Activated CD8-positive, alpha-beta T cell treated with anti-CD3 and anti-CD28 coated beads for 36 hours (primary cell): ENCODE measurements at regions not wholly inside any gene's neighbourhood (a gene's known extent, or its start where the extent isn't known, plus 50 kb on each side); places are given as distances from the start of the nearest gene placed in this dataset.
"Not testable (repeated sequence)": the region's sequence is repeated elsewhere in the genome, so short reads cannot be mapped to it uniquely, and the experiment has no call there.

ENCODE experiments used
- ATAC-seq: fragments of 200-7000 bp; cut with Tn5 transposase; one replicate; pipeline ENCODE4 v1.10.0; 2021; ENCODE audit warnings: mild to moderate bottlenecking, moderate library complexity
- CTCF ChIA-PET: fragments of 350-600 bp; sonication (Branson Sonifier 250); formaldehyde crosslinking; loops from one replicate; lab custom pipeline; 2021; ENCODE audit warnings: antibody characterized with exemption; lab: Charles Lee
- POLR2A ChIA-PET: fragments of 350-600 bp; sonication (Branson Sonifier 250); formaldehyde crosslinking; loops from one replicate; lab custom pipeline; 2021; ENCODE audit warnings: antibody characterized with exemption; lab: Charles Lee
- DNase-seq: peaks from one replicate; pipeline ENCODE4 v3.0.0-alpha.2; 2020
- H3K27ac Mint-ChIP-seq: one replicate; pipeline ENCODE4 v1.8.0; 2021; ENCODE audit warnings: mild to moderate bottlenecking, mixed read lengths
- H3K27me3 Mint-ChIP-seq: one replicate; pipeline ENCODE4 v1.8.0; 2021; ENCODE audit warnings: mixed read lengths
- H3K36me3 Mint-ChIP-seq: one replicate; pipeline ENCODE4 v1.8.0; 2021; ENCODE audit warnings: low read depth, mixed read lengths
- H3K4me1 Mint-ChIP-seq: one replicate; pipeline ENCODE4 v1.8.0; 2021; ENCODE audit warnings: low read depth, mixed read lengths
- H3K4me3 Mint-ChIP-seq: one replicate; pipeline ENCODE4 v1.8.0; 2021; ENCODE audit warnings: mild to moderate bottlenecking, moderate library complexity, mixed read lengths
- H3K9me3 Mint-ChIP-seq: one replicate; pipeline ENCODE4 v1.8.0; 2021; ENCODE audit warnings: mixed read lengths
- intact Hi-C: fragments of 100-400 bp; cut with micrococcal nuclease; formaldehyde crosslinking; loops from one replicate; pipeline ENCODE4 v1.10.0; 2022
- TF ChIP-seq, protein P1 (sequence below): fragments of 200-600 bp; IDR thresholded peaks from one replicate; pipeline ENCODE4 v1.8.0; 2022; ENCODE audit warnings: antibody characterized with exemption, mild to moderate bottlenecking

GRCh38 chr10:42149027-42149700 lies 489.2 kb downstream of the ZNF33B start:
- CTCF ChIA-PET = no interaction called here
- DNase-seq (no peak), ATAC-seq (no peak)
- Mint-ChIP-seq H3K36me3 (peaks cover 3% of the 10 kb centered on the region), H3K9me3 (peaks cover 18% of the 10 kb centered on the region), H3K27me3 (peaks cover 2% of the 10 kb centered on the region), H3K4me1 (no peaks in the 10 kb centered on the region), H3K4me3 (no peak overlapping the region), H3K27ac (no peak overlapping the region)
- TF ChIP-seq, protein P1, sequence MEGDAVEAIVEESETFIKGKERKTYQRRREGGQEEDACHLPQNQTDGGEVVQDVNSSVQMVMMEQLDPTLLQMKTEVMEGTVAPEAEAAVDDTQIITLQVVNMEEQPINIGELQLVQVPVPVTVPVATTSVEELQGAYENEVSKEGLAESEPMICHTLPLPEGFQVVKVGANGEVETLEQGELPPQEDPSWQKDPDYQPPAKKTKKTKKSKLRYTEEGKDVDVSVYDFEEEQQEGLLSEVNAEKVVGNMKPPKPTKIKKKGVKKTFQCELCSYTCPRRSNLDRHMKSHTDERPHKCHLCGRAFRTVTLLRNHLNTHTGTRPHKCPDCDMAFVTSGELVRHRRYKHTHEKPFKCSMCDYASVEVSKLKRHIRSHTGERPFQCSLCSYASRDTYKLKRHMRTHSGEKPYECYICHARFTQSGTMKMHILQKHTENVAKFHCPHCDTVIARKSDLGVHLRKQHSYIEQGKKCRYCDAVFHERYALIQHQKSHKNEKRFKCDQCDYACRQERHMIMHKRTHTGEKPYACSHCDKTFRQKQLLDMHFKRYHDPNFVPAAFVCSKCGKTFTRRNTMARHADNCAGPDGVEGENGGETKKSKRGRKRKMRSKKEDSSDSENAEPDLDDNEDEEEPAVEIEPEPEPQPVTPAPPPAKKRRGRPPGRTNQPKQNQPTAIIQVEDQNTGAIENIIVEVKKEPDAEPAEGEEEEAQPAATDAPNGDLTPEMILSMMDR = no peak
- intact Hi-C loops = no loop called here
- POLR2A ChIA-PET = no interaction called here

DNA sequence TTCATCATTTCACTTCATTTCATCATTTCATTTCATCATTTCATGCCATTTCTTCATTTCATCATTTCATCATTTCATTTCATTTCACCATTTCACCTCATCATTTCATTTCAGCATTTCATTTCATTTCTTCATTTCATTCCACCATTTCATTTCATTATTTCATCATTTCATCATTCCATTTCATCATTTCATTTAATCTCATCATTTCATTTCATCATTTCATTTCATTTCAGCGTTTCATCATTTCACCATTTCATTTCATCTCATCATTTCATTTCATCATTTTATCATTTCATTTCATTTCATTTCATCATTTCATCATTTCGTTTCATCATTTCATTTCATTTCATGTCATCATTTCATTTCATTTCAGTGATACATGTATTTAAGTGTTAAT lies 492.2 kb downstream of the ZNF33B start:
- H3K36me3 Mint-ChIP-seq, H3K4me3 Mint-ChIP-seq, CTCF ChIA-PET, POLR2A ChIA-PET, ATAC-seq, intact Hi-C loops, H3K27me3 Mint-ChIP-seq, H3K27ac Mint-ChIP-seq, DNase-seq, H3K4me1 Mint-ChIP-seq: not testable (repeated sequence)
- H3K9me3 Mint-ChIP-seq = peaks cover 27% of the 10 kb centered on the region

GRCh38 chr10:42138023-42138422 lies 500.3 kb downstream of the ZNF33B start:
- POLR2A ChIA-PET, intact Hi-C loops, H3K4me1 Mint-ChIP-seq, H3K36me3 Mint-ChIP-seq, ATAC-seq, H3K4me3 Mint-ChIP-seq, H3K27me3 Mint-ChIP-seq, H3K27ac Mint-ChIP-seq, DNase-seq, CTCF ChIA-PET: not testable (repeated sequence)
- peaks cover 20% of the 10 kb centered on the region for H3K9me3 Mint-ChIP-seq

DNA sequence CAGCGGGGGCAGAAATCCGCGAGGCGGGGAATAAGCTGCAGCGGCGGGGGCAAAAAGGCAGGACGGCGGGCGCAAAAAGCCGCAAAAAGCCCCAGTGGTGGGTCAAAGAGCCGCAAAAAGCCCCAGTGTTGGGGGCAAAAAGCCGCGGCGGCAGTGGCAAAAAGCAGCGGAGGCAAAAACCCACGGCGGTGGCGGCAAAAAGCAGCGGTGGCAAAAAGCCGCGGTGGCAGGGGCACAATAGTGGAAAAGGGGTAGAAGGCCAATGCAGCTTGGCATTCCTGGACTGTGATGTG lies 525.3 kb downstream of the ZNF33B start:
- TF ChIP-seq, protein P1 = no peak
- Mint-ChIP-seq H3K9me3 (peaks cover 7% of the 10 kb centered on the region), H3K4me1 (no peaks in the 10 kb centered on the region), H3K4me3 (no peak overlapping the region), H3K36me3 (peaks cover 2% of the 10 kb centered on the region), H3K27ac (no peak overlapping the region), H3K27me3 (no peaks in the 10 kb centered on the region)
- ChIA-PET CTCF (no interaction called here), POLR2A (no interaction called here)
- DNase-seq (no peak), ATAC-seq (no peak)
- intact Hi-C loops = no loop called here

- intact Hi-C loops = no loop called here
- CTCF ChIA-PET = no interaction called here
- POLR2A ChIA-PET = no interaction called here
- Mint-ChIP-seq H3K36me3 (peaks cover 2% of the 10 kb centered on the region), H3K4me3 (no peak overlapping the region), H3K4me1 (no peaks in the 10 kb centered on the region), H3K9me3 (peaks cover 7% of the 10 kb centered on the region), H3K27ac (no peak overlapping the region), H3K27me3 (no peaks in the 10 kb centered on the region)
- ATAC-seq (no peak), DNase-seq (no peak)
- TF ChIP-seq, protein P1 = no peak
Observed at GRCh38 chr10:42112331-42113157, 525.8 kb downstream of the ZNF33B start.

DNA sequence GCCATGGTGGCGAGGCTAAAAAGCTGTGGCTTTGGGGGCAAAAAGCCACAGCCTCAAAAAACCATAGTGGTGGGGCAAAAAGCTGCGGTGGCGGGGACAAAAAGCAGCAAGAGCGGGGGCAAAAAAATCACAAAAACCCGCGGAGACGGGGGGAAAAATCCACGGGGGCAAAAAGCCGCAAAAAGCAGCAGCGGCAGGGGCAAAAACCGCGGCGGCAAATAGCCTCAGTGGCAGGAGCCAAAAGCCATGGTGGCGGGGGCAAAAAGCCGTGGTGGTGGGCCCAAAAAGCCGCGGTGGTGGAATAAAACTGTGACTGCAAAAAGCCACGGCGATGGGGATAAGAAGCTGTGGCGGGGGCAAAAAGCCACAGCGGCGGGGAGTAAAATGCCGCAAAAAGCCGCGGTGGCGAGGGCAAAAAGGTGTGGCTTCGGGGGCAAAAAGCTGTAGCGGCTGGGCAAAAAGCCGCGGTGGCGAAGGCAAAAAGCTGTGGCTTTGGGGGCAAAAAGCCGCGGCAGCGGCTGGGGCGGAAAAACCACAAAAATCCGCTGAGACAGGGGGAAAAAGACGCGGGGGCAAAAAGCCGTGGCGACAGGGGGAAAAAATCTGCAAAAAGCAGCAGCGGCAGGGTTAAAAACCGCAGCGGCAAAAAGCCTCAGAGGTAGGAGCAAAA lies 526.6 kb downstream of the ZNF33B start:
- DNase-seq (no peak), ATAC-seq (no peak)
- no peaks in the 10 kb centered on the region for H3K4me1 Mint-ChIP-seq
- CTCF ChIA-PET = no interaction called here
- intact Hi-C loops = no loop called here
- peaks cover 2% of the 10 kb centered on the region for H3K36me3 Mint-ChIP-seq
- H3K27me3 Mint-ChIP-seq = no peaks in the 10 kb centered on the region
- no peak overlapping the region for H3K4me3 Mint-ChIP-seq
- POLR2A ChIA-PET = no interaction called here
- TF ChIP-seq, protein P1 = no peak
- H3K27ac Mint-ChIP-seq = no peak overlapping the region
- H3K9me3 Mint-ChIP-seq = peaks cover 3% of the 10 kb centered on the region
